Chondrocyte (in vitro differentiated cells): ENCODE measurements at regions not wholly inside any gene's neighbourhood (a gene's known extent, or its start where the extent isn't known, plus 50 kb on each side); places are given as distances from the start of the nearest gene placed in this dataset.

ENCODE experiments used
- DNase-seq: peaks from one replicate; pipeline ENCODE4 v3.0.0; 2021; ENCODE audit warnings: mixed read lengths, low spot score
- H3K27ac Mint-ChIP-seq: one replicate; pipeline ENCODE4 v1.8.0; 2021; ENCODE audit warnings: mild to moderate bottlenecking, moderate library complexity, mixed read lengths; ENCODE audit not compliant: unreplicated experiment
- H3K27me3 Mint-ChIP-seq: 2 replicates; pipeline ENCODE4 v1.8.0; 2021; ENCODE audit warnings: low read depth, mixed read lengths
- H3K36me3 Mint-ChIP-seq: 2 replicates; pipeline ENCODE4 v1.8.0; 2021; ENCODE audit warnings: low read depth, mixed read lengths
- H3K4me1 Mint-ChIP-seq: 2 replicates; pipeline ENCODE4 v1.8.0; 2021; ENCODE audit warnings: low read depth, mild to moderate bottlenecking, mixed read lengths
- H3K4me3 Mint-ChIP-seq: one replicate; pipeline ENCODE4 v1.8.0; 2021; ENCODE audit warnings: mild to moderate bottlenecking, moderate library complexity, mixed read lengths; ENCODE audit not compliant: unreplicated experiment
- H3K9me3 Mint-ChIP-seq: 2 replicates; pipeline ENCODE4 v1.8.0; 2021; ENCODE audit warnings: low read depth, mixed read lengths
- CTCF ChIP-seq: fragments of 200-600 bp; sonication (generic); IDR thresholded peaks from 2 replicates; pipeline ENCODE4 v1.5.0; 2021; ENCODE audit warnings: antibody characterized with exemption, mild to moderate bottlenecking, moderate library complexity

GRCh38 chr2:149827585-149828126 lies 240.1 kb upstream of the MMADHC start:
- Mint-ChIP-seq H3K4me3 (no peak overlapping the region), H3K36me3 (peaks cover under 1% of the 10 kb centered on the region), H3K9me3 (peaks cover 8% of the 10 kb centered on the region), H3K27me3 (no peaks in the 10 kb centered on the region), H3K4me1 (peaks cover 18% of the 10 kb centered on the region), H3K27ac (no peak overlapping the region)
- DNase-seq: no peak
- no peak for TF ChIP-seq CTCF

GRCh38 chr2:149826471-149827125 lies 239.0 kb upstream of the MMADHC start:
- peaks cover 1% of the 10 kb centered on the region for H3K36me3 Mint-ChIP-seq
- no peaks in the 10 kb centered on the region for H3K27me3 Mint-ChIP-seq
- H3K27ac Mint-ChIP-seq: no peak overlapping the region
- H3K4me3 Mint-ChIP-seq: no peak overlapping the region
- H3K4me1 Mint-ChIP-seq: peaks cover 12% of the 10 kb centered on the region
- no peak for DNase-seq
- peaks cover 8% of the 10 kb centered on the region for H3K9me3 Mint-ChIP-seq
- no peak for TF ChIP-seq CTCF

- no peak for DNase-seq
- no peak for TF ChIP-seq CTCF
- no peak overlapping the region for H3K4me3 Mint-ChIP-seq
- no peaks in the 10 kb centered on the region for H3K27me3 Mint-ChIP-seq
- peaks cover 1% of the 10 kb centered on the region for H3K36me3 Mint-ChIP-seq
- peaks cover 8% of the 10 kb centered on the region for H3K9me3 Mint-ChIP-seq
- H3K27ac Mint-ChIP-seq: no peak overlapping the region
- H3K4me1 Mint-ChIP-seq: peaks cover 12% of the 10 kb centered on the region
Measured at GRCh38 chr2:149825473-149825872, 237.9 kb upstream of the MMADHC start.

- DNase-seq: no peak
- Mint-ChIP-seq H3K4me3 (no peak overlapping the region), H3K27ac (no peak overlapping the region), H3K27me3 (no peaks in the 10 kb centered on the region), H3K36me3 (peaks cover 1% of the 10 kb centered on the region), H3K4me1 (peaks cover 12% of the 10 kb centered on the region), H3K9me3 (peaks cover 3% of the 10 kb centered on the region)
- no peak for TF ChIP-seq CTCF
Measured at GRCh38 chr2:149824136-149824535, 236.6 kb upstream of the MMADHC start.

GRCh38 chr2:149819356-149819957 lies 231.9 kb upstream of the MMADHC start:
- no peaks in the 10 kb centered on the region for H3K9me3 Mint-ChIP-seq
- H3K4me3 Mint-ChIP-seq: no peak overlapping the region
- no peaks in the 10 kb centered on the region for H3K27me3 Mint-ChIP-seq
- TF ChIP-seq CTCF: no peak
- H3K4me1 Mint-ChIP-seq: peaks cover 17% of the 10 kb centered on the region
- H3K36me3 Mint-ChIP-seq: peaks cover 1% of the 10 kb centered on the region
- no peak overlapping the region for H3K27ac Mint-ChIP-seq
- no peak for DNase-seq
